OCI-LY3 (cell line): ENCODE measurements at regions not wholly inside any gene's neighbourhood (a gene's known extent, or its start where the extent isn't known, plus 50 kb on each side); places are given as distances from the start of the nearest gene placed in this dataset.

Source experiments
- H2AFZ ChIP-seq: fragments of 200-600, 300-600 bp; shearing (Covaris generic); 2 replicates; pipeline ENCODE4 v1.6.0; 2014; ENCODE audit warnings: antibody characterized with exemption, low read depth, low read length
- H3K27ac ChIP-seq: fragments of 200-600, 300-600 bp; sonication (generic); 2 replicates; pipeline ENCODE4 v1.5.1; 2014; ENCODE audit warnings: mild to moderate bottlenecking, low read length, moderate library complexity, mixed read lengths
- H3K27me3 ChIP-seq: fragments of 200-600, 300-600 bp; sonication (generic); 2 replicates; pipeline ENCODE4 v1.6.1; 2014; ENCODE audit warnings: low read depth, low read length, mixed read lengths
- H3K36me3 ChIP-seq: fragments of 200-600, 300-600 bp; sonication (generic); replicated peaks from 2 replicates; pipeline ENCODE3; 2014; ENCODE audit warnings: low read depth, low read length, mixed read lengths
- H3K4me1 ChIP-seq: fragments of 300-600, 200-600 bp; sonication (generic); 2 replicates; pipeline ENCODE4 v1.6.1; 2014; ENCODE audit warnings: low read length, mixed read lengths
- H3K4me2 ChIP-seq: fragments of 200-600, 300-600 bp; sonication (generic); 2 replicates; pipeline ENCODE4 v1.6.1; 2014; ENCODE audit warnings: low read length, mixed read lengths
- H3K4me3 ChIP-seq: fragments of 300-600, 200-600 bp; sonication (generic); 2 replicates; pipeline ENCODE4 v1.5.1; 2014; ENCODE audit warnings: antibody characterized with exemption, mild to moderate bottlenecking, low read length, moderate library complexity
- H3K79me2 ChIP-seq: fragments of 300-600, 200-600 bp; shearing (Covaris generic); 2 replicates; pipeline ENCODE4 v1.6.1; 2014; ENCODE audit warnings: mild to moderate bottlenecking, low read length, mixed read lengths
- H3K9ac ChIP-seq: fragments of 300-600, 200-600 bp; shearing (Covaris generic); 2 replicates; pipeline ENCODE4 v1.6.0; 2014; ENCODE audit warnings: mild to moderate bottlenecking, low read length, moderate library complexity
- H3K9me3 ChIP-seq: fragments of 200-600, 300-600 bp; shearing (Covaris generic); 2 replicates; pipeline ENCODE4 v1.6.1; 2014; ENCODE audit warnings: low read length, mixed read lengths; ENCODE audit not compliant: insufficient read depth
- H4K20me1 ChIP-seq: fragments of 200-600, 300-600 bp; sonication (generic); 2 replicates; pipeline ENCODE4 v1.6.1; 2016; ENCODE audit warnings: low read length, mixed read lengths; ENCODE audit not compliant: insufficient read depth
- EZH2phosphoT487 ChIP-seq: fragments of 200-600 bp; shearing (Covaris generic); IDR thresholded peaks from 2 replicates; pipeline ENCODE4 v1.6.1; 2018; ENCODE audit warnings: antibody characterized with exemption, mixed run types, low read depth
- TF ChIP-seq, protein P1 (sequence below): fragments of 200-600, 300-600 bp; sonication (generic); IDR thresholded peaks from 2 replicates; pipeline ENCODE4 v1.5.1; 2014; ENCODE audit warnings: antibody characterized with exemption, low read length, low read depth

- Histone ChIP-seq H2AFZ (no peak overlapping the region), H3K9me3 (peaks cover 5% of the 10 kb centered on the region; the same call in 1 of the 2 replicates), H3K4me3 (no peak overlapping the region), H3K36me3 (peaks cover 3% of the 10 kb centered on the region), H3K9ac (no peak overlapping the region), H3K79me2 (0 out of 2 replicates have a peak, but pooled peaks cover 3% of the 10 kb centered on the region), H3K4me1 (peaks cover 29% of the 10 kb centered on the region), H3K27me3 (no peaks in the 10 kb centered on the region), H3K4me2 (no peak overlapping the region), H3K27ac (no peak overlapping the region), H4K20me1 (no peaks in the 10 kb centered on the region)
- TF ChIP-seq, protein P1, sequence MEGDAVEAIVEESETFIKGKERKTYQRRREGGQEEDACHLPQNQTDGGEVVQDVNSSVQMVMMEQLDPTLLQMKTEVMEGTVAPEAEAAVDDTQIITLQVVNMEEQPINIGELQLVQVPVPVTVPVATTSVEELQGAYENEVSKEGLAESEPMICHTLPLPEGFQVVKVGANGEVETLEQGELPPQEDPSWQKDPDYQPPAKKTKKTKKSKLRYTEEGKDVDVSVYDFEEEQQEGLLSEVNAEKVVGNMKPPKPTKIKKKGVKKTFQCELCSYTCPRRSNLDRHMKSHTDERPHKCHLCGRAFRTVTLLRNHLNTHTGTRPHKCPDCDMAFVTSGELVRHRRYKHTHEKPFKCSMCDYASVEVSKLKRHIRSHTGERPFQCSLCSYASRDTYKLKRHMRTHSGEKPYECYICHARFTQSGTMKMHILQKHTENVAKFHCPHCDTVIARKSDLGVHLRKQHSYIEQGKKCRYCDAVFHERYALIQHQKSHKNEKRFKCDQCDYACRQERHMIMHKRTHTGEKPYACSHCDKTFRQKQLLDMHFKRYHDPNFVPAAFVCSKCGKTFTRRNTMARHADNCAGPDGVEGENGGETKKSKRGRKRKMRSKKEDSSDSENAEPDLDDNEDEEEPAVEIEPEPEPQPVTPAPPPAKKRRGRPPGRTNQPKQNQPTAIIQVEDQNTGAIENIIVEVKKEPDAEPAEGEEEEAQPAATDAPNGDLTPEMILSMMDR, result no peak
- TF ChIP-seq EZH2phosphoT487, result no peak
Observed at GRCh38 chr3:144162042-144162441, 190.4 kb downstream of the DIPK2A start.

GRCh38 chr3:144164352-144164751, 192.7 kb downstream of the DIPK2A start:
- H3K9ac ChIP-seq, result no peak overlapping the region
- peak overlapping the region; percentile 18; the same call in 1 of the 2 replicates for H3K4me3 ChIP-seq
- H3K4me1 ChIP-seq, result peaks cover 49% of the 10 kb centered on the region
- peaks cover 5% of the 10 kb centered on the region; the same call in 1 of the 2 replicates for H3K9me3 ChIP-seq
- TF ChIP-seq, protein P1, result no peak
- TF ChIP-seq EZH2phosphoT487, result no peak
- peak overlapping the region; percentile 61 for H3K27ac ChIP-seq
- H3K27me3 ChIP-seq, result no peaks in the 10 kb centered on the region
- no peaks in the 10 kb centered on the region for H4K20me1 ChIP-seq
- no peak overlapping the region for H2AFZ ChIP-seq
- H3K79me2 ChIP-seq, result 0 out of 2 replicates have a peak, but pooled peaks cover 3% of the 10 kb centered on the region
- peak overlapping the region; percentile 47 for H3K4me2 ChIP-seq
- H3K36me3 ChIP-seq, result peaks cover under 1% of the 10 kb centered on the region

DNA sequence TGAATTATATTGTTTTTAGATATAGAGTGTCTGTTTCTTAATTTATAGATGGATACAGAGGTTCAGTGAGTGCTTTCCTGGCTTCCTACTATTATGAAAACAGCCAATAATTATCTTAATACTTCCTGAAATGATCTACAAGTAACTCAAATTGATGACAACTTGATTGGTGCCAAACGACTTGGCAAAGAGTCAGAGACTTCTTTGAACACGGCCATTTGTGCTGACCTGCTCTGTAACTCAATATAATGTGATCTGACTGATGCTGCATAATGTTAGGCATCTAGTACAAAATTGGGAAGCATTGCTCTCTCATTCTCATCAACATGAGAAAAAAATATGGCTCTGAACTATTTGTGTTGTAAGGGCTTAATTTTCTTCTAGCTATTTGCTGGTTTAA, 193.9 kb downstream of the DIPK2A start:
- Histone ChIP-seq H3K4me3 (no peak overlapping the region), H3K27me3 (no peaks in the 10 kb centered on the region), H3K36me3 (no peaks in the 10 kb centered on the region), H3K4me1 (peaks cover 56% of the 10 kb centered on the region), H3K4me2 (no peak overlapping the region), H3K79me2 (0 out of 2 replicates have a peak, but pooled peaks cover 3% of the 10 kb centered on the region), H3K9ac (no peak overlapping the region), H3K9me3 (no peaks in the 10 kb centered on the region), H4K20me1 (no peaks in the 10 kb centered on the region), H3K27ac (no peak overlapping the region), H2AFZ (no peak overlapping the region)
- TF ChIP-seq, protein P1, result no peak
- TF ChIP-seq EZH2phosphoT487, result no peak

DNA sequence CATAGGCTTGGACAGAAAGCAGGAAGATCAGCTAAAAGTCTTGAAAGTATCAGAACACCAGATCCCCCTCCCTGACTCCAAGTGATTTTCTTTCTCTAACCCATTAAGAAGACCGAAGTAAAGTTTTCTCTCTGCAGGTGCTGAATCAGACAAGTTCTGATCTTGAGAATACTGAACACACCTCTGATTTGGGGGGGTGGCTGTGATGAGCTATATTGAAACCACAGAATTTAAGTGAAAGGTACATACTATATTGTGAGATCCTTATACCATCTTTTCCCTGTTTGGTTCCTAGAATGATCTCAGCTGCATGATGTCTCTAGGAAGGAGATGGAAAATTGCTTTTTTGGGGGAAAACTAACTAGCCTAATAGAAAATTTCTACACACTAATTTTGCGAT, 196.0 kb downstream of the DIPK2A start:
- H3K27me3 ChIP-seq, result no peaks in the 10 kb centered on the region
- H3K36me3 ChIP-seq, result no peaks in the 10 kb centered on the region
- peaks cover 56% of the 10 kb centered on the region for H3K4me1 ChIP-seq
- H3K79me2 ChIP-seq, result 0 out of 2 replicates have a peak, but pooled peaks cover 3% of the 10 kb centered on the region
- peak overlapping the region; percentile 28 for H3K4me3 ChIP-seq
- peak overlapping the region; percentile 17; the same call in 1 of the 2 replicates for H3K9ac ChIP-seq
- H2AFZ ChIP-seq, result no peak overlapping the region
- peak overlapping the region; percentile 72 for H3K4me2 ChIP-seq
- H4K20me1 ChIP-seq, result no peaks in the 10 kb centered on the region
- peak overlapping the region; percentile 36; the same call in 1 of the 2 replicates for H3K27ac ChIP-seq
- no peak for TF ChIP-seq EZH2phosphoT487
- TF ChIP-seq, protein P1, result no peak
- H3K9me3 ChIP-seq, result no peaks in the 10 kb centered on the region
